DND-41 (cell line): ENCODE measurements at regions not wholly inside any gene's neighbourhood (a gene's known extent, or its start where the extent isn't known, plus 50 kb on each side); places are given as distances from the start of the nearest gene placed in this dataset.

Experiments used
- ATAC-seq: fragments of 200-7000 bp; cut with Tn5 transposase; 3 replicates; pipeline ENCODE4 v1.9.1; 2021; ENCODE audit warnings: low read depth; ENCODE audit not compliant: insufficient read depth
- DNase-seq: peaks from one replicate; pipeline ENCODE4 v3.0.0-alpha.2; 2020
- H2AFZ ChIP-seq: 2 replicates; pipeline ENCODE4 v1.6.0; 2012; ENCODE audit warnings: low read depth, low read length
- H3K27ac ChIP-seq: 2 replicates; pipeline ENCODE4 v1.5.1; 2012; ENCODE audit warnings: low read length, inconsistent platforms
- H3K27me3 ChIP-seq: fragments of 200-600 bp; sonication (generic); 2 replicates; pipeline ENCODE4 v1.6.0; 2012; ENCODE audit warnings: low read length, mild to moderate bottlenecking, inconsistent platforms; ENCODE audit not compliant: insufficient read depth, poor library complexity
- H3K36me3 ChIP-seq: 2 replicates; pipeline ENCODE4 v1.5.1; 2012; ENCODE audit warnings: low read length, inconsistent platforms; ENCODE audit not compliant: insufficient read depth
- H3K4me1 ChIP-seq: 2 replicates; pipeline ENCODE4 v1.5.1; 2012; ENCODE audit warnings: mild to moderate bottlenecking, low read length; ENCODE audit not compliant: insufficient read depth
- H3K4me2 ChIP-seq: 2 replicates; pipeline ENCODE4 v1.6.0; 2012; ENCODE audit warnings: mild to moderate bottlenecking, moderate library complexity, low read length, inconsistent platforms; ENCODE audit not compliant: insufficient read depth
- H3K4me3 ChIP-seq, 2 experiments: fragments of 200-600 bp in 1 of 2; shearing (Covaris generic) in 1 of 2; 2 replicates each; pipeline ENCODE4 v1.5.1; 2012 to 2016; ENCODE audit warnings: inconsistent platforms in 2 of 2, low read length in 2 of 2, mild to moderate bottlenecking in 2 of 2, low read depth in 1 of 2, moderate library complexity in 1 of 2
- H3K79me2 ChIP-seq: 2 replicates; pipeline ENCODE4 v1.6.0; 2012; ENCODE audit warnings: low read length, inconsistent platforms; ENCODE audit not compliant: insufficient read depth
- H3K9ac ChIP-seq: 2 replicates; pipeline ENCODE4 v1.6.0; 2012; ENCODE audit warnings: low read depth, mild to moderate bottlenecking, inconsistent platforms, low read length, moderate library complexity
- H3K9me3 ChIP-seq: 2 replicates; pipeline ENCODE4 v1.5.1; 2012; ENCODE audit warnings: low read length, moderate library complexity, mild to moderate bottlenecking, inconsistent platforms; ENCODE audit not compliant: insufficient read depth, severe bottlenecking
- H4K20me1 ChIP-seq: 2 replicates; pipeline ENCODE4 v1.6.0; 2012; ENCODE audit warnings: low read length; ENCODE audit not compliant: insufficient read depth
- CTCF ChIP-seq: IDR thresholded peaks from 2 replicates; pipeline ENCODE4 v1.5.1; 2012; ENCODE audit warnings: borderline replicate concordance, low read length, moderate library complexity, mild to moderate bottlenecking; ENCODE audit not compliant: poor library complexity, severe bottlenecking; ENCODE audit errors: extremely low read depth
- EZH2 ChIP-seq: IDR thresholded peaks from 3 replicates; pipeline ENCODE4 v1.6.1; 2012; ENCODE audit warnings: borderline replicate concordance, low read depth, mild to moderate bottlenecking, moderate library complexity, low read length, inconsistent platforms; ENCODE audit not compliant: severe bottlenecking

GRCh38 chr1:95407131-95407885, 173.3 kb downstream of the RWDD3 start:
- Histone ChIP-seq H2AFZ (no peak overlapping the region), H3K27me3 (no peaks in the 10 kb centered on the region), H3K4me1 (no peaks in the 10 kb centered on the region), H3K27ac (no peak overlapping the region), H3K36me3 (no peaks in the 10 kb centered on the region), H3K9ac (no peak overlapping the region), H4K20me1 (no peaks in the 10 kb centered on the region), H3K4me2 (no peak overlapping the region), H3K9me3 (no peaks in the 10 kb centered on the region), H3K4me3 (no peak overlapping the region), H3K79me2 (no peaks in the 10 kb centered on the region)
- ATAC-seq (no peak), DNase-seq (no peak)
- no peak for TF ChIP-seq EZH2
- no peak for TF ChIP-seq CTCF

DNA sequence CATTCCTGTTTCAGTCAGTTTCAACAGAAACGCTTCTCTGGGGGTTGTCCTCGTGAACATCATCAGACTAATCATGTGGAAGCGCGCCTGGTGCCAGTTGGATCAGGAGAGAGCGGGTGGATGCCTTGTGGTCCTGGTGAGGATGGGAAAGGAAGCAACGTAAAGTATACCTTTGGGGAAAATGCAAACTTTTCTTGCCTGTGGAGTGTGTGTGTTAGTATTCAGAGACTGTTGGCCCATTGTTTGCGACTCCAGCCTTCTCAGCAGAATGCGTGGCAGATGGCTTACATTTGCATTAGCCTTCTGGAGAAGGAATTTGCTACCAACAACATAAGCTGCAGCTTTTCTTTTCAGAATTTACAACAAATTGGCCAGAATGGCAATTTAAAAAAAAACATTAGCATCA, 173.9 kb downstream of the RWDD3 start:
- Histone ChIP-seq H3K4me2 (no peak overlapping the region), H3K36me3 (no peaks in the 10 kb centered on the region), H4K20me1 (no peaks in the 10 kb centered on the region), H3K27me3 (no peaks in the 10 kb centered on the region), H3K9ac (no peak overlapping the region), H3K4me3 (no peak overlapping the region), H3K27ac (no peak overlapping the region), H3K9me3 (no peaks in the 10 kb centered on the region), H3K79me2 (no peaks in the 10 kb centered on the region), H2AFZ (no peak overlapping the region), H3K4me1 (no peaks in the 10 kb centered on the region)
- no peak for ATAC-seq
- no peak for DNase-seq
- no peak for TF ChIP-seq CTCF
- no peak for TF ChIP-seq EZH2

DNA sequence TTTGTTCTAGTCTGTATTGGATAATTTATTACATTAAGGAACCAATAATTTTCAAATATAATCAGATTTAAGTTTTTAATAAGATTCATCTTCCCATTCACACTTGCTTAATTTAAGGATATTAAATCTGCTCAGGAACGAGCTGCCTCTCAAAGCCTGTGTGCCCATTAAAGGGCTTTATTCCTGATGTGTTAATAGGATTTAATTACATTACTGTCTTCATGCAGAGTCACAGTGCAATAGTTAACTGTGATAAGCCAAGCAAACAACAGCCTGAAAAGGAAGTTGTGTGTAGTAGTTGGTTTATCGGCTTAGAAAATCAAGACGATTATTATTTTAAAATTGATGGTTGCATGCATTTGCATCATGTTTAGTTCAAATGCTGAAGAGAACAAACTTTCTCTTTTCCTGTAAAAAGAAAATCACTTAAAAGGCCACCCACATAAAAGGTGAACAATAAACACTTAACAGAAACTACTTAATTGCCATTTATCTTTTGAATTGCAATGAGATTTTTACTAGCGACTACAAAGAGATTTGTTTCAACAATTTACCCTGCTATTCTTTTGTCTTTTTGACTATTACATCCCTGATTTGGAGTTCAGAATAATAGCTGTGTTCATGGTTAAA, 174.6 kb downstream of the RWDD3 start:
- ATAC-seq: no peak
- Histone ChIP-seq H3K4me1 (no peaks in the 10 kb centered on the region), H3K9me3 (no peaks in the 10 kb centered on the region), H3K36me3 (no peaks in the 10 kb centered on the region), H3K79me2 (no peaks in the 10 kb centered on the region), H3K27me3 (no peaks in the 10 kb centered on the region), H4K20me1 (no peaks in the 10 kb centered on the region), H3K9ac (no peak overlapping the region), H3K4me2 (no peak overlapping the region), H3K4me3 (no peak overlapping the region), H2AFZ (no peak overlapping the region), H3K27ac (no peak overlapping the region)
- TF ChIP-seq EZH2 (no peak), CTCF (no peak)
- DNase-seq: no peak
